AG04450 (cell line): ENCODE measurements at regions not wholly inside any gene's neighbourhood (a gene's known extent, or its start where the extent isn't known, plus 50 kb on each side); places are given as distances from the start of the nearest gene placed in this dataset.

Experiments used
- CTCF ChIA-PET: fragments of 300-600, 350-600 bp; formaldehyde crosslinking; extraction: SDS; loops from one replicate; lab custom pipeline; 2022; ENCODE audit warnings: antibody characterized with exemption, inconsistent platforms; lab: Charles Lee
- POLR2A ChIA-PET: fragments of 350-600 bp; formaldehyde crosslinking; extraction: SDS; loops from one replicate; lab custom pipeline; 2021; ENCODE audit warnings: antibody characterized with exemption, inconsistent platforms; lab: Yijun Ruan, JAX
- DNase-seq: peaks from one replicate; pipeline ENCODE4 v3.0.0-alpha.2; 2011; ENCODE audit warnings: low read depth, low spot score
- H3K27ac ChIP-seq: one replicate; pipeline ENCODE4 v1.5.1; 2012; ENCODE audit warnings: low read depth, low read length, control low read depth
- H3K27me3 ChIP-seq: one replicate; pipeline ENCODE4 v1.6.0; 2012; ENCODE audit warnings: low read length; ENCODE audit not compliant: control insufficient read depth, insufficient read depth
- H3K4me3 ChIP-seq: 2 replicates; pipeline ENCODE4 v1.5.1; 2011; ENCODE audit warnings: mild to moderate bottlenecking, low read depth, low read length, control low read depth
- H3K9me3 ChIP-seq: 2 replicates; pipeline ENCODE4 v1.5.1; 2012; ENCODE audit warnings: low read length; ENCODE audit not compliant: control insufficient read depth, insufficient read depth
- CTCF ChIP-seq: IDR thresholded peaks from 2 replicates; pipeline ENCODE4 v1.5.1; 2011; ENCODE audit warnings: low read depth, low read length, control low read depth, inconsistent platforms

DNA sequence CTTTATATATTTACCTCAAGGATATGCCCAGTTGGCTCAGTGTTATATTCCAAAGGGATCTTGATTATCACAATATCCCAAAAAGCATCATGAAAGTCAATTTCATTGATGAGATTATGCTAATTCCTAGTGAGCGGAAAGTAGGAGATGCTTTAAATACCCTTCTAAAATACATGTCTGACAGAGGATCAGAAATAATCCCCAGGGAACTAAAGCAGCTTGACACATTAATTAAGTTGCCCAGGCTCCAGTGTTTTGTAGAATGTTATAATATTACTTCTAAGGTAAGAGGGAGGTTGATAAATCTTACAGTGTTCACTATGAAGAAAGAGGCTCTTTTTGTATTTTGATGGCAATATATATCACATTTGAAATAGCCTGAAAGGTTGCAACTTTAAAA, 767.5 kb upstream of the ROBO1 start:
- no peak overlapping the region for H3K4me3 ChIP-seq
- H3K9me3 ChIP-seq, result no peaks in the 10 kb centered on the region
- no peak for DNase-seq
- TF ChIP-seq CTCF, result no peak
- ChIA-PET POLR2A (no interaction called here), CTCF (no interaction called here)
- H3K27ac ChIP-seq, result no peak overlapping the region
- H3K27me3 ChIP-seq, result no peaks in the 10 kb centered on the region

DNA sequence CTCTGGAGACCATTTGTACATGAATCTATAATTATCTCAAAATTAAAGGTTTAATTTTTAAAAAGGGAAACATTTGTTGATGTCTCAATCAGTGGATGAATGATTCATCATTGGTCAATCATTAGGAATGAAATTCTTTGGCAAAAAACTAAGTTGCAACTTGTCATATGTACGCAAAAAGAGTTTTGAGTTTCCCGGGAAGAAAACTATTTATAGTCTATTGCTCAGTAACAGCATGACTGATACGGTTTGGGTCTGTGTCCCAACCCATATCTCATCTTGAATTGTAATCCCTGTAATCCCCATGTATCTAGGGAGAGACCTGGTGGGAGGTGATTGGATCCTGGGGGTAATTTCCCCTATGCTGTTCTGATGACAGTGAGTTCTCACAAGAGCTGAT, 765.8 kb upstream of the ROBO1 start:
- no peak for DNase-seq
- ChIA-PET POLR2A (no interaction called here), CTCF (no interaction called here)
- no peak overlapping the region for H3K27ac ChIP-seq
- no peaks in the 10 kb centered on the region for H3K9me3 ChIP-seq
- H3K27me3 ChIP-seq, result no peaks in the 10 kb centered on the region
- TF ChIP-seq CTCF, result no peak
- no peak overlapping the region for H3K4me3 ChIP-seq

DNA sequence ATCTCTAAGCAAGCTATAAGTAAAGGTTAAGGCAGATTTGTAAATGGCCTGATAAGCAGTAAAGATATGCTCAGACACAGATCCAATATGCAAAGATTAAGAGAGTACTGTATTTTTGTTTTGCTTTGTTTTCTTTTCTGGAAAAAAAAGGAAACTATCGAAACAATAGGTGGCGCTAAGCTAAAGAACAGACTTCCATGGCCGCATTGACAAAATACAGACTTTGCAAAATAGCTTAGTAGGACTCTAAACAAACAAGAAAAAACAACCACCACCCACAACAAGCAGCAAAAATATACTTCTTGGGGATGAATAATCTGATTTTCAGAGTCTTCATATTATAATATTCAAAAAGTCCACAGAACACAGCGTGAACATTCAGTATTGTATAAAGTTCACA, 758.4 kb upstream of the ROBO1 start:
- 0 out of 2 replicates have a peak, but pooled peaks have one; percentile 5 for TF ChIP-seq CTCF
- Histone ChIP-seq H3K4me3 (no peak overlapping the region), H3K27me3 (no peaks in the 10 kb centered on the region), H3K9me3 (no peaks in the 10 kb centered on the region), H3K27ac (no peak overlapping the region)
- DNase-seq, result no peak
- CTCF ChIA-PET, result interaction anchor here (0.9 kb wide), 1 partner anchor 13 kb away, joined by 3 read pairs; no protein-coding TSS in a partner anchor
- POLR2A ChIA-PET, result no interaction called here

DNA sequence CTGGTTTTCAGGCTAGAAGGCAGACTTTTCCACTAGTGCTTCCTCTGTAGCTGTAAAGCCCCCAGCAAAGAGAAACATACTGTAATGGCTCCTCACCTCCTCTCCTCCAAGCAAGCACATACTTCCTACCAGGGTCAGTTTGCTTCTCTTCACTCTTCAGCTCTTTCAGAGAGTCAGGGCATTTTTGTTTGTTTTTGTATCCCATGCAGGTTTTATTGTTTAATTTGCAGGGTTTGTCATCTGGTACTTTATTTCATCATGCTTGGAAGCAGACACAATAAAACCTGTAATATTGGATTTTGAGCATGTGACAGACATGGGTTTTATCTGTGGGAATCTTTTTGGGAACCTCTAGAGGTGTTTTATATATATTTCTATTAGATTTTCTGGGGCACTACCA, 753.3 kb upstream of the ROBO1 start:
- H3K27ac ChIP-seq, result no peak overlapping the region
- TF ChIP-seq CTCF, result no peak
- POLR2A ChIA-PET, result no interaction called here
- H3K4me3 ChIP-seq, result no peak overlapping the region
- H3K9me3 ChIP-seq, result no peaks in the 10 kb centered on the region
- CTCF ChIA-PET, result no interaction called here
- no peaks in the 10 kb centered on the region for H3K27me3 ChIP-seq
- no peak for DNase-seq

- ChIA-PET POLR2A (no interaction called here), CTCF (no interaction called here)
Observed at GRCh38 chr3:80519436-80519835, 751.6 kb upstream of the ROBO1 start.

More at GRCh38 chr3:80519436-80519835, 751.6 kb upstream of the ROBO1 start:
- Histone ChIP-seq H3K4me3 (no peak overlapping the region), H3K27me3 (no peaks in the 10 kb centered on the region), H3K27ac (no peak overlapping the region), H3K9me3 (no peaks in the 10 kb centered on the region)
- DNase-seq, result no peak
- TF ChIP-seq CTCF, result no peak
